Adrenal gland (tissue), 9 donors: ENCODE measurements at regions not wholly inside any gene's neighbourhood (a gene's known extent, or its start where the extent isn't known, plus 50 kb on each side); places are given as distances from the start of the nearest gene placed in this dataset.

Experiments
- DNase-seq, 7 donors: peaks; one replicate each; pipeline ENCODE4 v3.0.0-alpha.2; 2019 to 2020
- H3K27ac ChIP-seq, 5 donors: fragments of 200-600 bp; sonication (generic) in 4 of 5; 1 replicate in 3 of 5; 2 replicates in 2 of 5; pipeline versions ENCODE4 v1.5.1 to v1.8.0; 2016 to 2020; ENCODE audit warnings: mild to moderate bottlenecking in 1 of 5
- H3K27me3 ChIP-seq: fragments of 200-600 bp; 2 replicates; pipeline ENCODE4 v1.8.0; 2021
- H3K36me3 ChIP-seq, 2 donors: fragments of 200-600 bp; replicated peaks in 1 of 2; 1 replicate in 1 of 2; 2 replicates in 1 of 2; pipeline versions ENCODE4 v1.5.1 to v1.8.0; 2018 to 2022
- H3K4me1 ChIP-seq, 2 donors: fragments of 200-600 bp; replicated peaks in 1 of 2; 1 replicate in 1 of 2; 2 replicates in 1 of 2; pipeline versions ENCODE4 v1.5.1 to v1.8.0; 2018 to 2021
- H3K4me3 ChIP-seq, 4 donors: fragments of 200-600 bp; sonication (generic) in 3 of 4; one replicate each; pipeline ENCODE4 v1.5.1; 2016 to 2018
- H3K9me3 ChIP-seq, 3 donors: fragments of 200-600 bp; sonication (generic) in 1 of 3; replicated peaks in 1 of 3; 1 replicate in 2 of 3; 2 replicates in 1 of 3; pipeline versions ENCODE4 v1.5.1 to v1.8.0; 2016 to 2021
- POLR2A ChIP-seq, 2 donors: fragments of 450-650 bp; IDR thresholded peaks; one replicate each; pipeline ENCODE4 v1.6.1; 2017; ENCODE audit warnings: antibody characterized with exemption in 2 of 2, mild to moderate bottlenecking in 2 of 2, moderate library complexity in 1 of 2
- WGBS, 4 donors: extraction: QIAGEN DNeasy Blood & Tissue Kit in 2 of 4; methylation state at CpG; one replicate each; pipeline versions ENCODE4 v1.1.5 to v1.1.7; 2013 to 2017; 5-methylcytosine and 5-hydroxymethylcytosine counted together
- intact Hi-C, 2 donors: fragments of 100-400 bp; cut with DNase I; formaldehyde crosslinking; loops; one replicate each; pipeline versions ENCODE4 v1.14.1 to v1.15.0; 2022 to 2023
- TF ChIP-seq, protein P1 (sequence below), 6 experiments: fragments of 450-650 bp in 4 of 6; fragments of 200-600 bp in 2 of 6; sonication (generic) in 1 of 6; IDR thresholded peaks; 1 replicate in 5 of 6; 2 replicates in 1 of 6; pipeline versions ENCODE4 v1.5.1 to v1.8.0; 2016 to 2021; ENCODE audit warnings: antibody characterized with exemption in 6 of 6, mild to moderate bottlenecking in 2 of 6, moderate library complexity in 1 of 6
- donor health status: healthy with polysubstance abuse.
- donor health status: Bipolar disorder and iron deficiency.
- donor health status: DM: yes; HTN: yes; CAD: no.
- donor health status: DM: no; HTN: no; CAD: no.
- donor health status: DM: no; HTN: no; CAD: no.

DNA sequence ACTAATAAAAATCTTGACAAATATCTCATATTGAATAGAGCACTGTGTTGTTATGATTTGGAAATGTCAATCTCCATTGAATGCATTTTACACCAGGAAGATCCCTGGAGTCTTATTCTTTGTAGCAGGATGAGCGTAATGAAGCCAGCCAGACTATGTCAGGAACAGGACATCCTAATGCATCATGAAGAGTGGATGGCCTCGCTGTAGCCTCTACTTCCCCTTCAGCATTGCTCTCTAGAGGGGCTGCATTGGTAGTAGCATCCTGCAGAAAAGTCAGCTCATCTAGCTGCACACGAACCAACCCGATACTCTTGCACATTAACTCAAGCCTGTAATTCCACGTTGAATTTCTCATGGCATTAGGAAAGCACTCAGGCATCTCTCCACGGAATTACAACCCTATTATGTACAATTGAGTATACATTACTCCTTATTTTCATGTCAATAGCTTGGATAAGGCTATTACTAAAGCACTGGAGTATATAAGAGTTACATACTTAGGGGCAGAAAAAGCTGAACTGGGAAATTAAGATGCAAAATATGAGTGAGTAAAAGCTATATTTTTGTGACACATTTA lies 76.1 kb downstream of the CMPK2 start:
- intact Hi-C loops = no loop called here
- Histone ChIP-seq H3K4me1 (no peaks in the 10 kb centered on the region), H3K4me3 (no peak overlapping the region), H3K9me3 (no peaks in the 10 kb centered on the region), H3K27ac (no peak overlapping the region), H3K36me3 (no peaks in the 10 kb centered on the region), H3K27me3 (peaks cover 3% of the 10 kb centered on the region)
- WGBS, 4 donors = 72 to 84% (median 78%) methylated on average over 6 of the region's 6 CpGs
- no peak for TF ChIP-seq POLR2A (IDR thresholded peaks at IDR 0.05)
- TF ChIP-seq, protein P1, sequence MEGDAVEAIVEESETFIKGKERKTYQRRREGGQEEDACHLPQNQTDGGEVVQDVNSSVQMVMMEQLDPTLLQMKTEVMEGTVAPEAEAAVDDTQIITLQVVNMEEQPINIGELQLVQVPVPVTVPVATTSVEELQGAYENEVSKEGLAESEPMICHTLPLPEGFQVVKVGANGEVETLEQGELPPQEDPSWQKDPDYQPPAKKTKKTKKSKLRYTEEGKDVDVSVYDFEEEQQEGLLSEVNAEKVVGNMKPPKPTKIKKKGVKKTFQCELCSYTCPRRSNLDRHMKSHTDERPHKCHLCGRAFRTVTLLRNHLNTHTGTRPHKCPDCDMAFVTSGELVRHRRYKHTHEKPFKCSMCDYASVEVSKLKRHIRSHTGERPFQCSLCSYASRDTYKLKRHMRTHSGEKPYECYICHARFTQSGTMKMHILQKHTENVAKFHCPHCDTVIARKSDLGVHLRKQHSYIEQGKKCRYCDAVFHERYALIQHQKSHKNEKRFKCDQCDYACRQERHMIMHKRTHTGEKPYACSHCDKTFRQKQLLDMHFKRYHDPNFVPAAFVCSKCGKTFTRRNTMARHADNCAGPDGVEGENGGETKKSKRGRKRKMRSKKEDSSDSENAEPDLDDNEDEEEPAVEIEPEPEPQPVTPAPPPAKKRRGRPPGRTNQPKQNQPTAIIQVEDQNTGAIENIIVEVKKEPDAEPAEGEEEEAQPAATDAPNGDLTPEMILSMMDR (IDR thresholded peaks at IDR 0.05) = no peak
- no peak for DNase-seq

DNA sequence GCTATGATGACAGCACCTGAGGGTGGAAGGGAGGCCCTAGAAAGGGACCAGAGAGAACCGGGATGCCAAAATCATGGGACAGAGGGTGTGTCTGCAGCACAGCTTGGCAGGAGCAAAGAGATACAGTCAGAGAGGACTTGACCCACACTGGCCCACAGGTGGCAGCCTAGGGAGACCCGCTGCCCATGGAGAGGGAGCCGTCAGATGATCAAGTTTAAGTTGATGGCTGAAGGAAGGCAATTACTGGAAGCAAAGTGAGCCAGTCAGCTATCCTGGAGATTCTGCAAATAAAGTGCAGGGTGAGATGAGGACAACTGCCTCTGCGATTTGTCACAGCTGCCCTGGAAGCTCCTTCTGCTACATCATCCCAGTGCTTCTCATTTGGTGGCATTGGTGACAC lies 74.0 kb downstream of the CMPK2 start:
- TF ChIP-seq, protein P1 (IDR thresholded peaks at IDR 0.05) = no peak
- no peak for TF ChIP-seq POLR2A (IDR thresholded peaks at IDR 0.05)
- Histone ChIP-seq H3K36me3 (no peaks in the 10 kb centered on the region), H3K4me1 (no peaks in the 10 kb centered on the region), H3K27me3 (peaks cover 3% of the 10 kb centered on the region), H3K4me3 (no peak overlapping the region), H3K27ac (no peak overlapping the region), H3K9me3 (no peaks in the 10 kb centered on the region)
- DNase-seq = no peak
- WGBS, 4 donors = 90 to 94% (median 92%) methylated on average over 4 of the region's 4 CpGs
- intact Hi-C loops = no loop called here

DNA sequence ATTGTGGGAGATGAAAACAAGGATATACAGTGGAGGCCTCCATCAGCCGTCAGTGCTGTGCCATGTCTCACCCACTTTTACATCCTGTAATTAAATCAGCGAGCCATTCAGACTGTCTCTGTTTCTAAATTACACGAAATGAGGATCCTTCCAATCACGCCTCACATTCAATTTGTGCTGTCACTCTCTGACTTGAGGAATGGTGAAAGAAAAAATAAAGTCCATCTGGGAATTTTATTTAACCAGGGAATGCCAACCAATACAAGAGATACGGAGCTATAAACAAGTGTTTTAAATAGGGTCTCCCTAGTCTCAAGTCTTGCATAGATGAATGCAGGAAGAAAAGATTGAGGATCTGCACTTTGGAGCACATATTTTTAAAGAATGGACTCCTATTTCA lies 72.8 kb downstream of the CMPK2 start:
- WGBS, 4 donors = 76 to 86% (median 82%) methylated on average over 5 of the region's 5 CpGs
- no peak overlapping the region for H3K4me3 ChIP-seq
- no peak overlapping the region for H3K27ac ChIP-seq
- peaks cover 3% of the 10 kb centered on the region for H3K27me3 ChIP-seq
- no peaks in the 10 kb centered on the region for H3K4me1 ChIP-seq
- intact Hi-C loops = no loop called here
- H3K36me3 ChIP-seq = no peaks in the 10 kb centered on the region
- no peak for DNase-seq
- TF ChIP-seq POLR2A (IDR thresholded peaks at IDR 0.05) = no peak
- TF ChIP-seq, protein P1 (IDR thresholded peaks at IDR 0.05) = no peak
- H3K9me3 ChIP-seq = no peaks in the 10 kb centered on the region

DNA sequence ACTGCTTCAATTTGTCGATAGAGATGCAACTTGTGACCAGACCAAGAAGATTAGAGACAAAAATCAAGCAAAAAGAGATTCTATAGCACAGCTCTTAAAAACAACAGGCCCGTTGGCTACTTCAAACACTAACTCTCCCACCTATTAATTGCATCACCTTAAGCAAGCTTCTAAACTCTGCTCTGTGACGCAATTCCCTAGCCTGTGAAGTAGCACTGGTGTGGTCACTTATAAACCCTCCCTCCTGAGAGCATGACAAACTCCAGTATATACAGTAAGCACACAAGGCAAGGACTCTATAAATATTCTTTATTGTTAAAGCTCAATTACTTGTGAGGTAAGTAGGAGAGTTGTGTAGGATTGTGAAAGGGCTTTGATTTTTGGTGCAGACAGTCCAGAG lies 72.3 kb downstream of the CMPK2 start:
- peaks cover 3% of the 10 kb centered on the region for H3K27me3 ChIP-seq
- DNase-seq = no peak
- 72 to 91% (median 79%) methylated on average over 3 of the region's 3 CpGs for WGBS, 4 donors
- intact Hi-C loops = no loop called here
- H3K27ac ChIP-seq = no peak overlapping the region
- H3K9me3 ChIP-seq = no peaks in the 10 kb centered on the region
- no peak for TF ChIP-seq POLR2A (IDR thresholded peaks at IDR 0.05)
- TF ChIP-seq, protein P1 (IDR thresholded peaks at IDR 0.05) = no peak
- H3K4me3 ChIP-seq = no peak overlapping the region
- no peaks in the 10 kb centered on the region for H3K36me3 ChIP-seq
- no peaks in the 10 kb centered on the region for H3K4me1 ChIP-seq
